ENCODE measurements at regions not wholly inside any gene's neighbourhood (a gene's known extent, or its start where the extent isn't known, plus 50 kb on each side); places are given as distances from the start of the nearest gene placed in this dataset.

GRCh38 chr21:27596196-27596595, 629.3 kb upstream of the ADAMTS5 start:
- Mint-ChIP-seq H3K27ac (no peak overlapping the region), H3K9me3 (ENCODE audit: insufficient read depth) (peaks cover 3% of the 10 kb centered on the region), H3K4me3 (no peak overlapping the region), H3K27me3 (no peaks in the 10 kb centered on the region), H3K4me1 (no peaks in the 10 kb centered on the region)
- H3K27me3 ChIP-seq (replicated peaks in 1 of 4; ENCODE audit: control extremely low read depth in 1 of 4, control insufficient read depth in 3 of 4, insufficient read depth in 4 of 4, low read length in 3 of 4) = no peaks in the 10 kb centered on the region
- H3K4me1 ChIP-seq (ENCODE audit: control insufficient read depth in 2 of 2, insufficient read depth in 2 of 2, low read length in 2 of 2) = no peaks in the 10 kb centered on the region
- POLR2A ChIA-PET = no interaction called here
- TF ChIP-seq EZH2 (IDR thresholded peaks at IDR 0.05; ENCODE audit: borderline replicate concordance, insufficient read depth, low read depth, low read length, poor library complexity, severe bottlenecking) = no peak
- TF ChIP-seq, protein P1, sequence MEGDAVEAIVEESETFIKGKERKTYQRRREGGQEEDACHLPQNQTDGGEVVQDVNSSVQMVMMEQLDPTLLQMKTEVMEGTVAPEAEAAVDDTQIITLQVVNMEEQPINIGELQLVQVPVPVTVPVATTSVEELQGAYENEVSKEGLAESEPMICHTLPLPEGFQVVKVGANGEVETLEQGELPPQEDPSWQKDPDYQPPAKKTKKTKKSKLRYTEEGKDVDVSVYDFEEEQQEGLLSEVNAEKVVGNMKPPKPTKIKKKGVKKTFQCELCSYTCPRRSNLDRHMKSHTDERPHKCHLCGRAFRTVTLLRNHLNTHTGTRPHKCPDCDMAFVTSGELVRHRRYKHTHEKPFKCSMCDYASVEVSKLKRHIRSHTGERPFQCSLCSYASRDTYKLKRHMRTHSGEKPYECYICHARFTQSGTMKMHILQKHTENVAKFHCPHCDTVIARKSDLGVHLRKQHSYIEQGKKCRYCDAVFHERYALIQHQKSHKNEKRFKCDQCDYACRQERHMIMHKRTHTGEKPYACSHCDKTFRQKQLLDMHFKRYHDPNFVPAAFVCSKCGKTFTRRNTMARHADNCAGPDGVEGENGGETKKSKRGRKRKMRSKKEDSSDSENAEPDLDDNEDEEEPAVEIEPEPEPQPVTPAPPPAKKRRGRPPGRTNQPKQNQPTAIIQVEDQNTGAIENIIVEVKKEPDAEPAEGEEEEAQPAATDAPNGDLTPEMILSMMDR (IDR thresholded peaks at IDR 0.05) = no peak
- no peak overlapping the region for H3K4me2 ChIP-seq (replicated peaks; ENCODE audit: low read depth, low read length, poor library complexity, severe bottlenecking)
- no peak overlapping the region for H3K9ac ChIP-seq (ENCODE audit: low read length)
- no peaks in the 10 kb centered on the region for H3K36me3 ChIP-seq (replicated peaks in 1 of 2; ENCODE audit: control extremely low read depth in 1 of 2, control insufficient read depth in 1 of 2, extremely low read depth in 1 of 2, insufficient read depth in 2 of 2, low read length in 1 of 2)
- no peaks in the 10 kb centered on the region for H3K9me3 ChIP-seq (ENCODE audit: control extremely low read depth in 1 of 3, control insufficient read depth in 2 of 3, insufficient read depth in 1 of 3, low read length in 2 of 3)
- H4K20me1 ChIP-seq (ENCODE audit: control insufficient read depth, insufficient read depth, low read length, poor library complexity, severe bottlenecking) = no peaks in the 10 kb centered on the region
- no peak overlapping the region for H3K4me3 ChIP-seq (ENCODE audit: control extremely low read depth in 1 of 5, extremely low read depth in 1 of 5, insufficient read depth in 1 of 5, low read depth in 2 of 5, low read length in 4 of 5)
- H3K79me2 ChIP-seq (ENCODE audit: control insufficient read depth, insufficient read depth, low read length) = no peaks in the 10 kb centered on the region
- no peak overlapping the region for H3K27ac ChIP-seq (ENCODE audit: low read length in 2 of 2)
- ATAC-seq (ENCODE audit: low read depth) (no peak), DNase-seq (no peak)
- H2AFZ ChIP-seq (ENCODE audit: insufficient read depth, low read depth, low read length, poor library complexity, severe bottlenecking) = no peak overlapping the region
- intact Hi-C loops (cut with micrococcal nuclease) = no loop called here
- CTCF ChIA-PET = no interaction called here

- Histone ChIP-seq H4K20me1 (ENCODE audit: control insufficient read depth, insufficient read depth, low read length, poor library complexity, severe bottlenecking) (no peaks in the 10 kb centered on the region), H3K27me3 (replicated peaks in 1 of 4; ENCODE audit: control extremely low read depth in 1 of 4, control insufficient read depth in 3 of 4, insufficient read depth in 4 of 4, low read length in 3 of 4) (no peaks in the 10 kb centered on the region), H3K36me3 (replicated peaks in 1 of 2; ENCODE audit: control extremely low read depth in 1 of 2, control insufficient read depth in 1 of 2, extremely low read depth in 1 of 2, insufficient read depth in 2 of 2, low read length in 1 of 2) (no peaks in the 10 kb centered on the region), H3K4me2 (replicated peaks; ENCODE audit: low read depth, low read length, poor library complexity, severe bottlenecking) (no peak overlapping the region), H3K4me1 (ENCODE audit: control insufficient read depth in 2 of 2, insufficient read depth in 2 of 2, low read length in 2 of 2) (no peaks in the 10 kb centered on the region), H3K27ac (ENCODE audit: low read length in 2 of 2) (no peak overlapping the region), H3K4me3 (ENCODE audit: control extremely low read depth in 1 of 5, extremely low read depth in 1 of 5, insufficient read depth in 1 of 5, low read depth in 2 of 5, low read length in 4 of 5) (no peak overlapping the region), H3K9ac (ENCODE audit: low read length) (no peak overlapping the region), H2AFZ (ENCODE audit: insufficient read depth, low read depth, low read length, poor library complexity, severe bottlenecking) (no peak overlapping the region), H3K79me2 (ENCODE audit: control insufficient read depth, insufficient read depth, low read length) (no peaks in the 10 kb centered on the region), H3K9me3 (ENCODE audit: control extremely low read depth in 1 of 3, control insufficient read depth in 2 of 3, insufficient read depth in 1 of 3, low read length in 2 of 3) (no peaks in the 10 kb centered on the region)
- WGBS (ENCODE audit: insufficient coverage) = no CpG with 5 or more reads among the region's 1 CpG
- Mint-ChIP-seq H3K4me1 (no peaks in the 10 kb centered on the region), H3K27me3 (no peaks in the 10 kb centered on the region), H3K4me3 (no peak overlapping the region), H3K27ac (no peak overlapping the region), H3K9me3 (ENCODE audit: insufficient read depth) (peaks cover 3% of the 10 kb centered on the region)
- ChIA-PET POLR2A (no interaction called here), CTCF (no interaction called here)
- TF ChIP-seq EZH2 (IDR thresholded peaks at IDR 0.05; ENCODE audit: borderline replicate concordance, insufficient read depth, low read depth, low read length, poor library complexity, severe bottlenecking) = no peak
- TF ChIP-seq, protein P1 (IDR thresholded peaks at IDR 0.05) = no peak
- ATAC-seq (ENCODE audit: low read depth) (no peak), DNase-seq (no peak)
- intact Hi-C loops (cut with micrococcal nuclease) = no loop called here
Observed at GRCh38 chr21:27595716-27596115, 628.8 kb upstream of the ADAMTS5 start.
